Heart left ventricle (tissue), 16 donors: ENCODE measurements at regions not wholly inside any gene's neighbourhood (a gene's known extent, or its start where the extent isn't known, plus 50 kb on each side); places are given as distances from the start of the nearest gene placed in this dataset.

Source experiments
- ATAC-seq, 4 donors: fragments of 200-7000 bp; cut with Tn5 transposase; one replicate each; pipeline ENCODE4 v1.9.1; 2020 to 2022; ENCODE audit warnings: moderate library complexity in 4 of 4, mild to moderate bottlenecking in 3 of 4, moderate number of reproducible peaks in 1 of 4
- DNase-seq, 5 donors: peaks; one replicate each; pipeline ENCODE4 v3.0.0-alpha.2; 2020
- H3K27ac ChIP-seq, 12 donors: fragments of 200-600 bp; sonication (generic) in 4 of 12; one replicate each; pipeline versions ENCODE4 v1.5.0 to v1.8.0; 2016 to 2022; ENCODE audit warnings: mild to moderate bottlenecking in 2 of 12
- H3K27me3 ChIP-seq, 9 donors: fragments of 200-600 bp; sonication (generic) in 2 of 9; one replicate each; pipeline versions ENCODE4 v1.5.1 to v1.8.0; 2016 to 2022; ENCODE audit warnings: mild to moderate bottlenecking in 3 of 9
- H3K36me3 ChIP-seq, 9 donors: fragments of 200-600 bp; sonication (generic) in 2 of 9; one replicate each; pipeline versions ENCODE4 v1.5.0 to v1.8.0; 2018 to 2022; ENCODE audit warnings: mild to moderate bottlenecking in 2 of 9
- H3K4me1 ChIP-seq, 12 donors: fragments of 200-600 bp; sonication (generic) in 4 of 12; one replicate each; pipeline versions ENCODE4 v1.5.0 to v1.8.0; 2016 to 2022; ENCODE audit warnings: mild to moderate bottlenecking in 3 of 12
- H3K4me3 ChIP-seq, 12 donors: fragments of 200-600 bp; sonication (generic) in 4 of 12; one replicate each; pipeline versions ENCODE4 v1.5.0 to v1.8.0; 2017 to 2022; ENCODE audit warnings: mild to moderate bottlenecking in 9 of 12, moderate library complexity in 4 of 12
- H3K9me3 ChIP-seq, 12 donors: fragments of 200-600 bp; sonication (generic) in 4 of 12; one replicate each; pipeline versions ENCODE4 v1.5.0 to v1.8.0; 2016 to 2022; ENCODE audit warnings: mild to moderate bottlenecking in 1 of 12
- POLR2A ChIP-seq, 2 donors: fragments of 450-650 bp; IDR thresholded peaks; one replicate each; pipeline ENCODE4 v1.6.1; 2017; ENCODE audit warnings: antibody characterized with exemption in 2 of 2, mild to moderate bottlenecking in 2 of 2, moderate library complexity in 2 of 2
- WGBS, 4 donors: extraction: QIAGEN DNeasy Blood & Tissue Kit in 2 of 4; methylation state at CpG; one replicate each; pipeline versions ENCODE4 v1.1.5 to v1.1.7; 2013 to 2018; 5-methylcytosine and 5-hydroxymethylcytosine counted together
- intact Hi-C, 10 donors: fragments of 100-400 bp; cut with DNase I; formaldehyde crosslinking; loops; one replicate each; pipeline versions ENCODE4 v1.11.1 to v1.14.2; 2022
- TF ChIP-seq, protein P1 (sequence below), 12 donors: fragments of 200-600 bp; sonication (generic) in 4 of 12; IDR thresholded peaks; one replicate each; pipeline versions ENCODE4 v1.5.0 to v1.8.0; 2018 to 2022; ENCODE audit warnings: antibody characterized with exemption in 12 of 12, mild to moderate bottlenecking in 5 of 12
- donor health status: ischemic (EF 13 %, LVEDD 7.1; RV severe dilation, severe dysfunction).
- donor health status: healthy with polysubstance abuse.
- donor health status: DM: no; HTN: yes; CAD: no.
- donor health status: DM: no; HTN: no; CAD: no.
- donor health status: ischemic (EF 25% LVEDD 6.9; RV normal size, moderate dysfunction).
- donor health status: ischemic (EF 25% LVEDD 5.7; RV mildly dilated, moderate dysfunction).
- donor health status: healthy.
- donor health status: DM: yes; HTN: yes; CAD: no.
- donor health status: ischemic (EF 35%, LVEDD 5.7; RV mildly dilated, moderate dysfunction).
- donor health status: nonischemic (EF 11% LVEDD 7.7; RV severe dilation, severe dysfunction).
- donor health status: DM: yes; HTN: yes; CAD: no.
- donor health status: PGD.
- donor health status: ischemic (EF 29% LVEDD 5.4; RV normal size, mild dysfunction).
- donor health status: nonischemic (EF 23%, LVEDD 6.1; RV moderate dilation, normal function).

DNA sequence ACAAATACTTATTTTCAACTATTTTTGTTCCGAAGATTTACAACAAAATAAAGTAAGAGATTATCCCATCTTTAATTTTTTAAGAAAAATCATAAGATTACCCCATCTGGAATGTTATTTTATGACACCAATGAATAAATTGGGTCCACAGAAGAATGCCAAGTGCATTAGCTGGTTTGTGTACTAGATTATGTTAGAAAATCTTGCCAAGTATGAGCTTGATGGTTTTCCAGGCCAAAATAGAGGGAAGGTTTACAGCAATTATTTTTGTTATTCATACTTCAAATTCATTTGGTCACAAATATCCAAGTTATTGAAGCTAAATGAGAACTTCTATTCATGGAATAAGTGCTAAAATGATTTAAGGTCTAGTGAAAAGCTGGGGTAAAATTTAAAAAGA lies 109.4 kb upstream of the DMRTA1 start:
- DNase-seq: no peak
- Histone ChIP-seq H3K9me3 (no peaks in the 10 kb centered on the region), H3K36me3 (no peaks in the 10 kb centered on the region), H3K4me1 (no peaks in the 10 kb centered on the region), H3K4me3 (no peak overlapping the region), H3K27ac (no peak overlapping the region), H3K27me3 (no peaks in the 10 kb centered on the region)
- ATAC-seq: no peak
- 37 to 55% (median 40%) methylated on average over 1 of the region's 1 CpG for WGBS, 4 donors
- TF ChIP-seq POLR2A (IDR thresholded peaks at IDR 0.05): no peak
- TF ChIP-seq, protein P1, sequence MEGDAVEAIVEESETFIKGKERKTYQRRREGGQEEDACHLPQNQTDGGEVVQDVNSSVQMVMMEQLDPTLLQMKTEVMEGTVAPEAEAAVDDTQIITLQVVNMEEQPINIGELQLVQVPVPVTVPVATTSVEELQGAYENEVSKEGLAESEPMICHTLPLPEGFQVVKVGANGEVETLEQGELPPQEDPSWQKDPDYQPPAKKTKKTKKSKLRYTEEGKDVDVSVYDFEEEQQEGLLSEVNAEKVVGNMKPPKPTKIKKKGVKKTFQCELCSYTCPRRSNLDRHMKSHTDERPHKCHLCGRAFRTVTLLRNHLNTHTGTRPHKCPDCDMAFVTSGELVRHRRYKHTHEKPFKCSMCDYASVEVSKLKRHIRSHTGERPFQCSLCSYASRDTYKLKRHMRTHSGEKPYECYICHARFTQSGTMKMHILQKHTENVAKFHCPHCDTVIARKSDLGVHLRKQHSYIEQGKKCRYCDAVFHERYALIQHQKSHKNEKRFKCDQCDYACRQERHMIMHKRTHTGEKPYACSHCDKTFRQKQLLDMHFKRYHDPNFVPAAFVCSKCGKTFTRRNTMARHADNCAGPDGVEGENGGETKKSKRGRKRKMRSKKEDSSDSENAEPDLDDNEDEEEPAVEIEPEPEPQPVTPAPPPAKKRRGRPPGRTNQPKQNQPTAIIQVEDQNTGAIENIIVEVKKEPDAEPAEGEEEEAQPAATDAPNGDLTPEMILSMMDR (IDR thresholded peaks at IDR 0.05): no peak
- intact Hi-C loops: loop anchor here in 1 of 10 donors (10.0 kb wide), 1 partner anchor 48 kb away; no protein-coding TSS in a partner anchor

GRCh38 chr9:22342491-22343217 lies 104.0 kb upstream of the DMRTA1 start:
- DNase-seq (no peak), ATAC-seq (no peak)
- Histone ChIP-seq H3K36me3 (no peaks in the 10 kb centered on the region), H3K4me3 (no peak overlapping the region), H3K27ac (no peak overlapping the region), H3K9me3 (no peaks in the 10 kb centered on the region), H3K4me1 (no peaks in the 10 kb centered on the region), H3K27me3 (no peaks in the 10 kb centered on the region)
- TF ChIP-seq, protein P1 (IDR thresholded peaks at IDR 0.05): no peak
- TF ChIP-seq POLR2A (IDR thresholded peaks at IDR 0.05): no peak
- intact Hi-C loops: no loop called here
- WGBS, 4 donors: 36 to 47% (median 40%) methylated on average over 3 of the region's 3 CpGs

- WGBS, 4 donors: 89 to 96% (median 95%) methylated on average over 1 of the region's 1 CpG
- no peaks in the 10 kb centered on the region for H3K9me3 ChIP-seq
- no peaks in the 10 kb centered on the region for H3K27me3 ChIP-seq
- DNase-seq (no peak), ATAC-seq (no peak)
- no peak overlapping the region for H3K27ac ChIP-seq
- TF ChIP-seq, protein P1 (IDR thresholded peaks at IDR 0.05): no peak
- no peak for TF ChIP-seq POLR2A (IDR thresholded peaks at IDR 0.05)
- no peaks in the 10 kb centered on the region for H3K36me3 ChIP-seq
- no peaks in the 10 kb centered on the region for H3K4me1 ChIP-seq
- intact Hi-C loops: no loop called here
- no peak overlapping the region for H3K4me3 ChIP-seq
These were observed 103.4 kb upstream of the DMRTA1 start for GRCh38 chr9:22343218-22343611.

GRCh38 chr9:22354699-22355384 lies 91.8 kb upstream of the DMRTA1 start:
- intact Hi-C loops: no loop called here
- Histone ChIP-seq H3K4me3 (no peak overlapping the region), H3K27me3 (no peaks in the 10 kb centered on the region), H3K4me1 (no peaks in the 10 kb centered on the region), H3K36me3 (no peaks in the 10 kb centered on the region), H3K27ac (no peak overlapping the region), H3K9me3 (peaks cover 0 to 4% (median 0%) of the 10 kb centered on the region in 12 donors)
- DNase-seq (no peak), ATAC-seq (no peak)
- 81 to 92% (median 86%) methylated on average over 9 to 11 of the region's 13 CpGs for WGBS, 4 donors
- TF ChIP-seq, protein P1 (IDR thresholded peaks at IDR 0.05): no peak
- no peak for TF ChIP-seq POLR2A (IDR thresholded peaks at IDR 0.05)
